Gastroesophageal sphincter (tissue), 3 donors: ENCODE measurements at regions not wholly inside any gene's neighbourhood (a gene's known extent, or its start where the extent isn't known, plus 50 kb on each side); places are given as distances from the start of the nearest gene placed in this dataset.

Source experiments
- CTCF ChIP-seq, 4 experiments: fragments of 200-600 bp in 2 of 4; fragments of 450-650 bp in 2 of 4; sonication (generic) in 1 of 4; IDR thresholded peaks; one replicate each; pipeline ENCODE4 v1.5.1; 2017 to 2019; ENCODE audit warnings: antibody characterized with exemption in 4 of 4, mild to moderate bottlenecking in 2 of 4, moderate library complexity in 2 of 4
- EP300 ChIP-seq: sonication (generic); formaldehyde crosslinking; IDR thresholded peaks from one replicate; pipeline ENCODE4 v1.6.1; 2017; ENCODE audit warnings: antibody characterized with exemption, mild to moderate bottlenecking
- POLR2A ChIP-seq, 2 donors: fragments of 450-650 bp; IDR thresholded peaks; one replicate each; pipeline ENCODE4 v1.6.1; 2017; ENCODE audit warnings: antibody characterized with exemption in 2 of 2, mild to moderate bottlenecking in 2 of 2, moderate library complexity in 1 of 2

- no peak for TF ChIP-seq POLR2A (IDR thresholded peaks at IDR 0.05)
- no peak for TF ChIP-seq CTCF (IDR thresholded peaks at IDR 0.05)
- no peak for TF ChIP-seq EP300
These were observed 606.4 kb upstream of the RORB start for GRCh38 chr9:73890685-73891277.
